GM18868 (cell line): ENCODE measurements at regions not wholly inside any gene's neighbourhood (a gene's known extent, or its start where the extent isn't known, plus 50 kb on each side); places are given as distances from the start of the nearest gene placed in this dataset.

Experiments used
- ATAC-seq: cut with Tn5 transposase; IDR thresholded peaks from one replicate; pipeline ENCODE4 v1.9.1; 2021; ENCODE audit warnings: mild to moderate bottlenecking, moderate library complexity; ENCODE audit not compliant: unreplicated experiment

DNA sequence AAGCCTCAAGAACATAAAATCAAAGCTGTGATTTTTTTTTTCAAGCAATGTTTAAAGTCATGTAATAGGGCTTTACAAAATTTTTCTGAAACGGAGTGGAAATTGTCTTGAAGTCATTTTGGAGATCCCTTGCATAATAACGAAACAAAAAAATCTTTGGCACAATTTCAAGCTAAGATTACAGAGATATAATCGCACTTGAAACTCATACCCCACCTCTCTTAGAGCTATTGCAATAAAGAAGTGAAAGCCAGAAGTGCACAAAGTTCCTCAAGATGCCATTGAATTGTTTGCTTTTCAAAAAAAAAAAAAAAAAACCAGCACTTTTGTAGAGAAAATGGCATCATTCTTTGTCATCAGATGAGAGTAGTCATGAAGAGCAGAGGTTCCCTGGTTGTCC lies 152.3 kb downstream of the PAX3 start:
- ATAC-seq: peak; percentile 80

DNA sequence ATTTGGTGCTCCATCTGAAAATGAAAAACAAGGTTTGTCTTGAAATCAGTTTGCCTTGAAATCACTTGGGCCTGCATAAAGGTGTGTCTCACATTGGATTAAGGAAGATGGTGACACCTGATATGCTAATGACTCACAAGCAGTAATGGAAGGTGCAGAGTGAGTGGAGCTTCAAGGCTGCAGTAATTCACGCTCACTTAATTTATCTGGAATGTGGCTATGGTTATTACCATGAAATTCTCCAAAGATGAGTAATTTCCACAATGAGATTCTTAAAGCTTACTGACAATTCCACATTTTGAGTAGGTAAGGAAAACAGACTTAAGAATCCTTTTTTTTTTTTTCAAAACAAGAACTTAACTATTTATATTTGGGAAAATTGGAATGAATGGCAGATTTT lies 156.8 kb downstream of the PAX3 start:
- no peak for ATAC-seq

- ATAC-seq: no peak
Measured at GRCh38 chr2:222136106-222136630, 162.6 kb downstream of the PAX3 start.

- ATAC-seq: no peak
Measured at GRCh38 chr2:222134654-222135053, 164.1 kb downstream of the PAX3 start.

GRCh38 chr2:222133897-222134296 lies 164.9 kb downstream of the PAX3 start:
- no peak for ATAC-seq

- no peak for ATAC-seq
Measured at GRCh38 chr2:222130855-222131254, 167.9 kb downstream of the PAX3 start.

- ATAC-seq: no peak
Measured at GRCh38 chr2:222127660-222128059, 171.1 kb downstream of the PAX3 start.

- ATAC-seq: no peak
Measured at GRCh38 chr2:222120933-222121332, 177.9 kb downstream of the PAX3 start.

DNA sequence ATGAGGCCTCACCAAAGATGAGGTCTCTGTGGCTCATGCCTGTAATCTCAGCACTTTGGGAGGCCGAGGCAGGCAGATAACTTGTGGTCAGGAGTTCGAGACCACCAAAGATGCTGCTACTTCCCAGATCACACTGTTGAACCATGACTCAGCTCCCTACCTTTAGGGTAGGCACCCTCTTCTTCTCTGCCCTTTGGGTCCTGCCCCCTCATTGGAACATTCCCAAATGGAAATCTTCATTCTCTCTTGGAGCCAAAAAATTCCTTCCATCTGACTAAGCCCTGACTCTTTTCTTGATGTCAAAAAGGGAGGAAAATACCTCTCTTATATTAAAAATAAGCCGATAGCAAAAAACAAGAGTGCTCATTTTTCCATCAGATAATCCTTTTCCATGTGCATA lies 183.5 kb downstream of the PAX3 start:
- no peak for ATAC-seq

DNA sequence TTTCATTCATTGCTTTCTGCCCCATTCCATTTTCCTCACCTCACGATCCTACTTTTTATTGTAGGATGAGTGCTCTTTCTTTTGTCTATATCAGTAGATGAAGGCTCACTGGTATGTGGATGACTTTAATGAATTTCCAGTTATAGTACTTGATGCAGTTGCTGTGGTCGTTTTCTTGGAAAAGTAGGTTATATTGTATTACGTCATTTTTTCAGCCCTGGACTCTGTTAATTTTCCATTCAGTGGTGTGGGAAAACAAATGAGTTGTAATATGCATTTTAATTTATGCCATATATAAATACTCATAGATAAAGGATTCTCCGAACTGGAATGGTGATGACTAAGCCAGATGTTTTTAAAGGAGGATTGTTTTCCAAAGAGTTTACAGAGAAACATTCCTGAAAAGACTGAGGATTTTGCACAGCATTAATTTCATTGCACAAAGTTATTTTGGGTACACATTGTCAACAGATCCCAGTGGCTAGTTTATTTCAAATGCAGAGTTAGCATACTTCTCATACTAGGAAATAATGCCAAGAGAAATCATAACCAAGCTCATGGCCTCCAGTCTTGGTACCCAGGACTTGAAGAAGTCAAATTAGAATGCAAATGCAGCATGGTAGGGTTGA lies 189.7 kb downstream of the PAX3 start:
- ATAC-seq: no peak

- no peak for ATAC-seq
Measured at GRCh38 chr2:222108497-222108896, 190.3 kb downstream of the PAX3 start.

- ATAC-seq: no peak
Measured at GRCh38 chr2:222105046-222105445, 193.8 kb downstream of the PAX3 start.

DNA sequence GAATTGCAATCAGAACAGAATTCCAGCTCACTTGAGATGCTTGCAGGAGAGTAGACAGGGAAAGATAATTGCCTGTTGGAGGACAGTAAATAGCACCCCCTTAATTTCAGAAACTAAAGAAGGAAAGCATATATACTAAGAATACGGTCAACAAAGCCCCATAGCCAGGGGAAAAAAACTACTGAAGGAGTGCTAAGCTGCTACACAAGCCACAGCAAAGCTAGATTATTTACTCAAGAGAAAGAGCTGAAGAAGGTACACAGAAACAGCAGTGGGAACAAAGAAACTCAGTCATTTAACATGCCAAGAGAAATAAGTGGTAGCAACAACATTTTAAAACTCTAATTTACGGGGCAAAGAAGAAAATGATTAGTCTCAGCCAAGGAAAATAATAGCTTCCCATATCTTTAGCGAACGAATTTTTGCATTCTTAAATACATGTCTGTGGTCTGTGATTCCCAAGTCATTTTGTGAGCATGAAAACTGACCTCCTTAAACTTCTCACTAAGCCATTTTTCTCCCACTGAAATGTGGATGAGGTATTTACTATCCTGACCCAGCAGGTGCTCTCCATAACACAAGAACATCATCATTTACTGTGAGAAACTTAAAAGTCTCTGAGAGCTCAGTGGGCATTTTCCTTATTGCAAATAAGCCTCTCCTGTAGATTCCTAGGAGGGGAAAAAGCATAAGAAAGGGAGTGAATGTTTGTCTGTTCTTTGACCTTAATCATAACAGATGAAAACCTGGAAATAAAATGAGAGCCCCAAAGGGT lies 196.0 kb downstream of the PAX3 start:
- ATAC-seq: no peak

DNA sequence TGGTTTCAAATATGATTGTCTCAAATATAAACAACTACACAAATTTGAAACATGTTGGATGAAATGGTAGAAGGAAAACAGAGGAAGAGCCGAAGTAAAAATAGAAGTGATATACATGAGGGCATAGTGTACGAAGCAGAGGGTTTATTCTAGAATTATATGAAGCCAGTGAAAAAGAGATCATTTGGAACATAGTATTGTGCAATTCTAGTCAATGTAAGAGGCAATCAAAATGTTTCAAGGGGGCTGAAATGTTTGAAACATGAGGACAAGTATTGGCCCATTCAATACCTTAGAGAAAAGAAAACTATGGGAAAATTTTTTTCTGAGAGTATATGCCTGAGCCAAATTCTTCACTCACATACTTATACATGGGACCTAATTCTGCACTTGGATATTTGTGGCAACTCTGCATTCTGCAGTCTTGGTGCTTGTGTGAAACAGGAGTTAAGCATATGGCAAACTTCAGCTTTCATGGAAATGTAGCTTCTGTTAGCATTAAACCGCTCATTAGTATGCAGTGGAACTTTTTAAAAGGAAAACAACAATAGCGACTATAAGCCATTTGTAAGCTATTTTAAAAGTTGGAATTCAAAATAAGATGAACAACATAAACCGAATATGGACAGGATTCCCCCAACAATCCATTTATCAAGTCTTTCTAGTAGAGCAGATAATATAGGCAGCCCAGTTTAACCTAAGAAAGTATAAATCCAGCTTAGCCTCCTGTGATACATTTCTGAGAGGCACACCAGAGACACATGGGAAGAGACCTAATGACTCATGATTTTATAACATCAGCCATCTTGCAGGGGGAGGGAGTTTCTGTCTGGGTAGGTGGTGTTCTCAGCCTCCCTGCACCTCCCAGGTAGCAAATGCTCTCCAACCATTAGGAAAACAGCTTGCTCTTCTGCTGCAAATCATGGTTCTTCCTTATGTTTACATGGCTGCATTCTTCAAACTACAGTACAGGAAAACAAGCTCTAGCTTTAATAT lies 197.8 kb downstream of the PAX3 start:
- no peak for ATAC-seq

- no peak for ATAC-seq
Measured at GRCh38 chr2:222088561-222088960, 210.2 kb downstream of the PAX3 start.

DNA sequence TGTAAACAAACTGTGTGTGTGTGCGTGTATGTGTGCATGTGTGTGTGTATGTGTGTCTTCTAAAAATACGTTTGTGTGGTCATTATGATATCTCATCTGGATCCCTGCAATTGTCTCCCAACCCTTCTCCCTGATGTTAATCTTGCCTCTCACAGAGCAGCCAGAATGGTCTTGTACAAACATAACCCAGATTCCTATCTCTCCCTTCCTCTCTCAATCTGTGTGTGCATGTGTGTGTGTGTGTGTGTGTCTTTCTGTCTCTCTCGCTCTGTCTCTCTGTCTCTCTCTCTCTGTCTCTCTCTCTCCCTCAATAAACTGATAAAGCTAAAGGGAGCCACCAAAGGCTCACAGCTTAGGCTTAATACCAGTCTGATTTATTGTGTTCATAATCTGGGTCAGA lies 210.8 kb downstream of the PAX3 start:
- no peak for ATAC-seq

GRCh38 chr2:222082201-222082600 lies 216.6 kb downstream of the PAX3 start:
- no peak for ATAC-seq

- ATAC-seq: no peak
Measured at GRCh38 chr2:222080141-222080540, 218.7 kb downstream of the PAX3 start.

DNA sequence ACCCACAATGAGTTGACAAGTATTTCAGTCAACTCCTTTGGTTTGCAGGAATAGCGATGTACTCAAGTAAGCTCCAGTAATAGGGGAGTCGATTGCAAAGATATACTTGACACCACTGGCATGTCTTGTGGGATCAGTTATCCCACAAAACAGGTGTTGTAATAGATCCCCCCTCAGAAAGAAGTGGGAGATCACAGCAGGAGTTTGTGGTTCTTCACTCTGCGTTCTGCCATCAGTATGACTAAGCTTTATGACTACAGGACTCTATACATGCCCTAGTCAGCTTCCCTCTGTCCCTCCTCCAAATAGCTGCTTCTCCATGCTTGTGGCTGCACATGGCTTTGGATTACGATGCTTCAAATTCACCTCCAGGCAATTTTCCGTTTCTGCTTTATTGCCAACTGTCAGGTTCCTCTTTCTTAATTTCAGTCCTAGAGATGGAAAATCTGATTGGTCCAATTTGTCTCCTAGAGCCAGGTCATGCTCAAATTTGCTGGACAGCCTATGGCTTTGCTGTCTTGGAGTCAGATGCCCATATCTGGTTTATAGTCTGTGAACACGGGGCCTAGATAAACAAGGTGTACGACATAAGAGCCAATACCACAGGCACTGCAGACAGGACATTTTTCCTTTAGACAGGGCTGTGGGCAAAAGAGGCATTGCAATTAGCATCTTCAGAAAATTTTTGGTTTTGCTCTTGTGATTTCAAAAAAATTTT lies 221.7 kb downstream of the PAX3 start:
- ATAC-seq: no peak

DNA sequence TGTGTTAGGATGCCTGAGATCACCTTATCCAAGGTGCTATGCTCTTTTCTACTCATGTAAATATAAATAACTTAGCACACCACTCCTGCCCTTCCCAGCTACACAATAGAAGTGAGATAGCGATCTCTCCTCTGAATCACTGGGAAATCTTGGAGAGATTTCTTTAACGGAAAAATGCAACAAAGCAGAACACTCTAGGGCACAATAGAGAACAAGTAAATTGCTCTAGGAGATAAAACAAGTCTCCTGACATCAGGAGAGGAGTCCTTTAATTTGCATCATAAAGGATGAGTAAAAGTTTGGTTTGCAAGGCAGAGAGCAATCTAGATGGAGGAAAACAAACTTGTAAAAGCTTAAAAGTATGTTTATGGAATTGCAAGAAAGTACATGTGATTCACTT lies 224.1 kb downstream of the PAX3 start:
- no peak for ATAC-seq

DNA sequence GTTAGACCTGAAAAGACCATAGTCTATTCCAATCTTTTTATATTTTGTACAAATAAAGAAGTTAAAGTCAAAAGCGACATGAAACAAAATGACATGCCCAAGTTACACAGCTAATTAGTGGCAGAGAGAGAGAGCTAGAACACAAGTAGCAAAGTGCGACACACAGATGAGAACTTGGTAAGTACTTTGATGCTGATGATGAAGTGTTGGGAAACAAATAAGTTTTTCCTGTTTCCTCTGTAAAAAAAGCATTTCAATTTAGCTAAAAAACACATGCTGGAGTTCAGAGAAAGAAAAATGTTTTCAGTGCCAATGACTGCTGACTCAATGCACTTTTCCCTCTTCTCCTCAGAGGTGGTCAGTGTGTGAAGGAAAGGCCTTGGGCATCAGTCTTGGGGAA lies 226.9 kb downstream of the PAX3 start:
- no peak for ATAC-seq
